Mesendoderm (in vitro differentiated cells): ENCODE measurements at regions not wholly inside any gene's neighbourhood (a gene's known extent, or its start where the extent isn't known, plus 50 kb on each side); places are given as distances from the start of the nearest gene placed in this dataset.

ENCODE experiments used
- DNase-seq: peaks from one replicate; pipeline ENCODE4 v3.0.0; 2013
- H2AK5ac ChIP-seq: 2 replicates; pipeline ENCODE4 v1.6.1; 2013; ENCODE audit warnings: low read length, inconsistent platforms
- H2BK120ac ChIP-seq: 2 replicates; pipeline ENCODE4 v1.6.1; 2013; ENCODE audit warnings: low read depth, mild to moderate bottlenecking, low read length, moderate library complexity, mixed read lengths
- H2BK15ac ChIP-seq: replicated peaks from 2 replicates; pipeline ENCODE4 v1.6.1; 2013; ENCODE audit warnings: low read depth, mild to moderate bottlenecking, moderate library complexity
- H2BK5ac ChIP-seq: 2 replicates; pipeline ENCODE4 v1.6.1; 2013; ENCODE audit warnings: low read length, inconsistent platforms
- H3K18ac ChIP-seq: 2 replicates; pipeline ENCODE4 v1.6.1; 2013; ENCODE audit warnings: mild to moderate bottlenecking, low read length, mixed read lengths
- H3K23ac ChIP-seq: one replicate; pipeline ENCODE4 v1.6.1; 2013; ENCODE audit warnings: low read length
- H3K27ac ChIP-seq: 2 replicates; pipeline ENCODE4 v1.5.1; 2013; ENCODE audit warnings: low read depth, mild to moderate bottlenecking, inconsistent platforms, low read length, moderate library complexity
- H3K27me3 ChIP-seq: 2 replicates; pipeline ENCODE4 v1.6.1; 2013; ENCODE audit warnings: low read length, control low read depth, mild to moderate bottlenecking, inconsistent platforms; ENCODE audit not compliant: insufficient read depth, poor library complexity
- H3K36me3 ChIP-seq: 2 replicates; pipeline ENCODE4 v1.6.1; 2013; ENCODE audit warnings: low read length, inconsistent platforms; ENCODE audit not compliant: control insufficient read depth, insufficient read depth
- H3K4ac ChIP-seq: one replicate; pipeline ENCODE4 v1.6.1; 2013; ENCODE audit warnings: low read depth, mild to moderate bottlenecking, low read length, moderate library complexity
- H3K4me1 ChIP-seq: 2 replicates; pipeline ENCODE4 v1.6.1; 2013; ENCODE audit warnings: low read depth, low read length, inconsistent platforms; ENCODE audit not compliant: control insufficient read depth
- H3K4me2 ChIP-seq: 2 replicates; pipeline ENCODE4 v1.6.1; 2013; ENCODE audit warnings: low read length
- H3K4me3 ChIP-seq: 2 replicates; pipeline ENCODE4 v1.5.1; 2013; ENCODE audit warnings: mild to moderate bottlenecking, low read length
- H3K56ac ChIP-seq: one replicate; pipeline ENCODE4 v1.6.1; 2013; ENCODE audit warnings: low read length
- H3K79me1 ChIP-seq: 2 replicates; pipeline ENCODE4 v1.6.1; 2013; ENCODE audit warnings: low read length, inconsistent platforms
- H3K79me2 ChIP-seq: 2 replicates; pipeline ENCODE4 v1.6.1; 2013; ENCODE audit warnings: mild to moderate bottlenecking, low read length; ENCODE audit not compliant: control insufficient read depth, insufficient read depth
- H3K9ac ChIP-seq: 2 replicates; pipeline ENCODE4 v1.6.1; 2013; ENCODE audit warnings: low read length, inconsistent platforms
- H4K5ac ChIP-seq: one replicate; pipeline ENCODE4 v1.6.1; 2013; ENCODE audit warnings: low read length
- H4K8ac ChIP-seq: one replicate; pipeline ENCODE4 v1.6.1; 2013; ENCODE audit warnings: low read depth, mild to moderate bottlenecking, control low read depth, low read length, moderate library complexity
- WGBS: extraction: QIAGEN DNeasy Blood & Tissue Kit; methylation state at CpG from one replicate; pipeline ENCODE4 v1.1.7; 2013; ENCODE audit warnings: low lambda C conversion rate, missing lambda C conversion rate; ENCODE audit not compliant: insufficient coverage; ENCODE audit errors: extremely low coverage; 5-methylcytosine and 5-hydroxymethylcytosine counted together

GRCh38 chr15:77693576-77693975 is 60.9 kb upstream of the LINGO1 start:
- Histone ChIP-seq H2BK5ac (no peak overlapping the region), H3K79me2 (no peaks in the 10 kb centered on the region), H3K79me1 (no peaks in the 10 kb centered on the region), H2AK5ac (no peak overlapping the region), H3K9ac (no peak overlapping the region), H3K36me3 (no peaks in the 10 kb centered on the region), H3K18ac (no peak overlapping the region), H3K4me2 (no peak overlapping the region), H3K27ac (no peak overlapping the region), H4K5ac (no peak overlapping the region), H3K27me3 (no peaks in the 10 kb centered on the region), H3K4me1 (no peaks in the 10 kb centered on the region), H3K23ac (no peak overlapping the region), H2BK120ac (no peak overlapping the region), H4K8ac (no peak overlapping the region), H3K4ac (no peak overlapping the region), H3K56ac (no peak overlapping the region), H3K4me3 (no peak overlapping the region), H2BK15ac (no peak overlapping the region)
- no CpG with 5 or more reads among the region's 5 CpGs for WGBS
- no peak for DNase-seq

DNA sequence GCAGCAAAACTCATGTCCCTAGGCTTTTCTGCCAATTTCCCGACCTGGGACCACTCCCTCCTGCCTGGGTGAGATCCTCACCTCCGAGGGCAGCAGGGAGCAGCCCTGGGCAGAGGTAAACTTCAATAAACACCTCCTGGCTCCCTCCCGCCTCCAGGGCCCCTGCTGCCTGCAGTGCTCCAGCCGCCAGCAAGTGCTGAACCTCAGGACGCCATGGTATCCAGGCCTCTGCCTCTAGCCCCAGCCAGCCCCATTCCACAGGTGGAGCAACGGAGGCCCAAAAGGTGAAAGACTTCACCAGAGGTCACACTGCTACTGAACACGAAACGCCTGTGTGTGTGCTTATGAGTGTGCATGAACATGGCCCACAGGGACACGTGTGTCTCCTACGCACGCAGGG is 59.9 kb upstream of the LINGO1 start:
- H4K5ac ChIP-seq = no peak overlapping the region
- H2BK15ac ChIP-seq = no peak overlapping the region
- H3K27ac ChIP-seq = no peak overlapping the region
- H2BK5ac ChIP-seq = no peak overlapping the region
- H3K56ac ChIP-seq = no peak overlapping the region
- no peak overlapping the region for H3K4me2 ChIP-seq
- no peaks in the 10 kb centered on the region for H3K79me1 ChIP-seq
- H2BK120ac ChIP-seq = no peak overlapping the region
- no peaks in the 10 kb centered on the region for H3K36me3 ChIP-seq
- DNase-seq = no peak
- no peaks in the 10 kb centered on the region for H3K27me3 ChIP-seq
- H3K18ac ChIP-seq = no peak overlapping the region
- no peaks in the 10 kb centered on the region for H3K79me2 ChIP-seq
- no peak overlapping the region for H3K9ac ChIP-seq
- H4K8ac ChIP-seq = no peak overlapping the region
- WGBS = no CpG with 5 or more reads among the region's 11 CpGs
- H3K4ac ChIP-seq = no peak overlapping the region
- H2AK5ac ChIP-seq = no peak overlapping the region
- H3K4me3 ChIP-seq = no peak overlapping the region
- H3K23ac ChIP-seq = no peak overlapping the region
- no peaks in the 10 kb centered on the region for H3K4me1 ChIP-seq

DNA sequence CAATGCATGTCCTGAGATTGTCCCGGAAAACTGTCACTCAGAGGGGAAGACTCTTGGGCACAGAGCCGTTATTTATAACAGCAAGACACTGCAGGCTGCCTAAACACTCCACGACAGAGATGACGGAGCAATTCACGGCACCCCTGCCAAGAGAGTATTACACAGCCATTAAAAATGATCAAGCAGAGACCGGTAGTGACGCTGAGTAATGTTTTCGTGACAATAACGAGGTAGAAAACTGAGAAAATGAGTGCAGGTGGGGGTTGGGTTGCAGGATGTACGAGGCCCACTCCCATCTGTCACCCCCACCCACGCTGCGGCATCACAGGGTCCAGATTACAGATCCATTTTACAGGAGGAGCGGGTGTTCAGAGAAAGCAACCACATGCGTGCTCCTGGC is 58.9 kb upstream of the LINGO1 start:
- WGBS = no CpG with 5 or more reads among the region's 14 CpGs
- no peak overlapping the region for H3K18ac ChIP-seq

DNA sequence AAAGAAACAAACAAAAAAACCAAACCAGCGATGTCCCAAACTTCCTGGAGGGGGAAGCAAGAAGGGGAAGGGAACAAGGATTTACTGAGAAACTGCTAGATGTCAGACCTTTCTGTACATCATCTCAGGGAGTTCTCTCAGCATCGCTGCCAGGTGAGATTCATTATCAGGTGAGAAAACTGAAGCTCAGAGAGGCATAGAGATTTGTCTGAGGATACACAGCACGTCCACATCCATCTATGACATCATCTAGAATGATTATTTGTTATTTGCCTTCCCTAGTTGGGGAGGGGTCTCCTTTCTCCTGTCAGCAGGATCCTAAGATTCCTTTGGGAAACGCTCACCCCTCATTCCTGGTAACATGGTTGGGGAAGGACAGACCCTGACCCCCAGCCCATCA is 57.1 kb upstream of the LINGO1 start:
- H2AK5ac ChIP-seq = no peak overlapping the region
- H3K27ac ChIP-seq = no peak overlapping the region
- H3K4me3 ChIP-seq = no peak overlapping the region
- H3K56ac ChIP-seq = no peak overlapping the region
- H3K4me2 ChIP-seq = no peak overlapping the region
- H3K9ac ChIP-seq = no peak overlapping the region
- no peaks in the 10 kb centered on the region for H3K79me2 ChIP-seq
- no peak overlapping the region for H2BK15ac ChIP-seq
- H3K36me3 ChIP-seq = no peaks in the 10 kb centered on the region
- no peak overlapping the region for H3K4ac ChIP-seq
- H4K8ac ChIP-seq = no peak overlapping the region
- H3K79me1 ChIP-seq = no peaks in the 10 kb centered on the region
- DNase-seq = no peak
- no peak overlapping the region for H2BK120ac ChIP-seq
- no peaks in the 10 kb centered on the region for H3K4me1 ChIP-seq
- no peaks in the 10 kb centered on the region for H3K27me3 ChIP-seq
- H3K18ac ChIP-seq = no peak overlapping the region
- no peak overlapping the region for H3K23ac ChIP-seq
- no peak overlapping the region for H2BK5ac ChIP-seq
- H4K5ac ChIP-seq = no peak overlapping the region
- no CpG with 5 or more reads among the region's 4 CpGs for WGBS

More for the DNA sequence above, 58.9 kb upstream of the LINGO1 start:
- H3K27ac ChIP-seq = no peak overlapping the region
- no peak overlapping the region for H4K8ac ChIP-seq
- H3K27me3 ChIP-seq = no peaks in the 10 kb centered on the region
- no peak overlapping the region for H2BK120ac ChIP-seq
- no peak overlapping the region for H3K56ac ChIP-seq
- no peak for DNase-seq
- no peaks in the 10 kb centered on the region for H3K79me2 ChIP-seq
- H3K4me2 ChIP-seq = no peak overlapping the region
- no peak overlapping the region for H3K4ac ChIP-seq
- no peaks in the 10 kb centered on the region for H3K4me1 ChIP-seq
- H2AK5ac ChIP-seq = no peak overlapping the region
- no peak overlapping the region for H4K5ac ChIP-seq
- no peak overlapping the region for H2BK15ac ChIP-seq
- H2BK5ac ChIP-seq = no peak overlapping the region
- H3K79me1 ChIP-seq = no peaks in the 10 kb centered on the region
- no peak overlapping the region for H3K9ac ChIP-seq
- H3K36me3 ChIP-seq = no peaks in the 10 kb centered on the region
- H3K4me3 ChIP-seq = no peak overlapping the region
- H3K23ac ChIP-seq = no peak overlapping the region

DNA sequence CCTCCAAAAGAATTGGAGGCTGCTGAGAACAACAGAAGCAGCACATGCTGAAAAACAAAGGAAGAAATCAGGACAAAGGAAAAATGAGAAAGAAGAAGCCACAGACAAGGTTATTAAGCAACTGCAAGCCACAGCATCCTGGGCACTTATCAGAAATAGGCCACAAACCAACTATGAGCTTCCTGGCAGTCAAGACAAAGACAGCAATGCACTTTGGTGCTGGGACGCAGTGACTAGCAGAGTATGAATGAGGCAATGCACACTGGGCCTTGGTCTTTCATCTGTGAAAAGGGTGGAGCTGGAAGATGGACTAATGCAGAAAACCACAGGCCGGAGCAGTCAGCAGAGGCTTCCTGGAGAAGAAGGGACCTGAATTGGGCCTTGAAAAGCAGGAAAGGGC is 56.0 kb upstream of the LINGO1 start:
- Histone ChIP-seq H2BK120ac (no peak overlapping the region), H2BK5ac (no peak overlapping the region), H3K79me1 (no peaks in the 10 kb centered on the region), H3K9ac (no peak overlapping the region), H3K4me2 (no peak overlapping the region), H4K8ac (no peak overlapping the region), H3K56ac (no peak overlapping the region), H2AK5ac (no peak overlapping the region), H3K79me2 (no peaks in the 10 kb centered on the region), H3K4me1 (no peaks in the 10 kb centered on the region), H4K5ac (no peak overlapping the region), H3K4ac (no peak overlapping the region), H2BK15ac (no peak overlapping the region), H3K18ac (no peak overlapping the region), H3K23ac (no peak overlapping the region), H3K36me3 (no peaks in the 10 kb centered on the region), H3K27me3 (no peaks in the 10 kb centered on the region), H3K4me3 (no peak overlapping the region), H3K27ac (no peak overlapping the region)
- DNase-seq = no peak
- WGBS = no CpG with 5 or more reads among the region's 2 CpGs

GRCh38 chr15:77688266-77688665 is 55.6 kb upstream of the LINGO1 start:
- H3K27me3 ChIP-seq = no peaks in the 10 kb centered on the region
- no CpG with 5 or more reads among the region's 8 CpGs for WGBS

More at GRCh38 chr15:77688266-77688665, 55.6 kb upstream of the LINGO1 start:
- no peaks in the 10 kb centered on the region for H3K36me3 ChIP-seq
- no peaks in the 10 kb centered on the region for H3K4me1 ChIP-seq
- H3K4me2 ChIP-seq = no peak overlapping the region
- H3K23ac ChIP-seq = no peak overlapping the region
- H4K5ac ChIP-seq = no peak overlapping the region
- H3K56ac ChIP-seq = no peak overlapping the region
- H3K18ac ChIP-seq = no peak overlapping the region
- H2BK5ac ChIP-seq = no peak overlapping the region
- no peak overlapping the region for H2AK5ac ChIP-seq
- H3K27ac ChIP-seq = no peak overlapping the region
- no peak overlapping the region for H4K8ac ChIP-seq
- H3K4ac ChIP-seq = no peak overlapping the region
- no peak overlapping the region for H2BK15ac ChIP-seq
- no peak overlapping the region for H3K9ac ChIP-seq
- H3K4me3 ChIP-seq = no peak overlapping the region
- no peaks in the 10 kb centered on the region for H3K79me1 ChIP-seq
- no peak overlapping the region for H2BK120ac ChIP-seq
- no peak for DNase-seq
- no peaks in the 10 kb centered on the region for H3K79me2 ChIP-seq
